GM23248 (cell line): ENCODE measurements at regions not wholly inside any gene's neighbourhood (a gene's known extent, or its start where the extent isn't known, plus 50 kb on each side); places are given as distances from the start of the nearest gene placed in this dataset.

Experiments
- EZH2 ChIP-seq: fragments of 200-600 bp; sonication (generic); IDR thresholded peaks from 2 replicates; pipeline ENCODE4 v1.6.1; 2018; ENCODE audit warnings: antibody characterized with exemption, mild to moderate bottlenecking; ENCODE audit not compliant: insufficient read depth, poor library complexity, severe bottlenecking
- EZH2phosphoT487 ChIP-seq: fragments of 200-600 bp; sonication (generic); IDR thresholded peaks from 2 replicates; pipeline ENCODE4 v1.6.1; 2018; ENCODE audit warnings: antibody characterized with exemption, moderate library complexity, mild to moderate bottlenecking, low read depth; ENCODE audit not compliant: insufficient read depth

DNA sequence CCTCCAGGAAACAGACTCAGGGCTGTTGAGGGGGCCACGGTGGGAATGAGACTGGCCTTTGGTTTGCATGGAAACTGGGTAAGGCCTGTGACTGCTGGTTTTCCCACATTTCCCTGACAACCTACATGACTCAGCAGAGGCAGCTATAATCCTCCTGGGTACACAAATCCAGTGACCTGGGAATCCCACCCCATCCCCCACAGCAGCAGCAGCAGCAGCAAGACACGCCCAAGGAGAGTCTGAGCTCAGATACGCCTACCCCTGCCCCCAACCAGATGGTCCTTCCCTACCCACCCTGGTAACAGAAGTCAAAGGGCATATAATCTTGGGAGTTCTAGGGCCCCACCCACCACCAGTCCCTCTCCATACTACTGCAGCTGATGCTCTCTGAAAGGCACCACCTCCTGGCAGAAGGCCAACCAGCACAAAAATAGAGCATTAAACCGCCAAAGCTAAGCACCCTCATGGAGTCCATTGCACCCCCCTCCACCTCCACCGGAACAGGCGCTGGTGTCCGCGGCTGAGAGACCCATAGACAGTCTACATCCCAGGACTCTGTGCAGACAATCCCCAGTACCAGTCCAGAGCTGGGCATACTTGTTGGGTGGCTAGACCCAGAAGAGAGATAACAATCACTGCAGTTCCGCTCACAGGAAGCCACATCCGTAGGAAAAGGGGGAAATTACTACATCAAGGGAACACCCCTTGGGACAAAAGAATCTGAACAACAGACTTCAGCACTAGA lies 237.2 kb upstream of the SPRY2 start:
- TF ChIP-seq EZH2 (no peak), EZH2phosphoT487 (no peak)
